NOMO-1 (cell line): ENCODE measurements at regions not wholly inside any gene's neighbourhood (a gene's known extent, or its start where the extent isn't known, plus 50 kb on each side); places are given as distances from the start of the nearest gene placed in this dataset.
"Not testable (repeated sequence)": the region's sequence is repeated elsewhere in the genome, so short reads cannot be mapped to it uniquely, and the experiment has no call there.

ENCODE experiments used
- DNase-seq, 2 experiments: peaks; one replicate each; lab custom pipeline; 2025; ENCODE audit not compliant: unreplicated experiment in 2 of 2; lab: John Stamatoyannopoulos, UW

GRCh38 chr18:1618364-1618763 is 713.7 kb downstream of the ADCYAP1 start:
- no peak for DNase-seq

GRCh38 chr18:1619507-1619906 is 714.8 kb downstream of the ADCYAP1 start:
- no peak for DNase-seq

- DNase-seq = no peak
These were observed 719.9 kb downstream of the ADCYAP1 start for GRCh38 chr18:1624612-1625011.

GRCh38 chr18:1627494-1627893 is 722.8 kb downstream of the ADCYAP1 start:
- no peak for DNase-seq

DNA sequence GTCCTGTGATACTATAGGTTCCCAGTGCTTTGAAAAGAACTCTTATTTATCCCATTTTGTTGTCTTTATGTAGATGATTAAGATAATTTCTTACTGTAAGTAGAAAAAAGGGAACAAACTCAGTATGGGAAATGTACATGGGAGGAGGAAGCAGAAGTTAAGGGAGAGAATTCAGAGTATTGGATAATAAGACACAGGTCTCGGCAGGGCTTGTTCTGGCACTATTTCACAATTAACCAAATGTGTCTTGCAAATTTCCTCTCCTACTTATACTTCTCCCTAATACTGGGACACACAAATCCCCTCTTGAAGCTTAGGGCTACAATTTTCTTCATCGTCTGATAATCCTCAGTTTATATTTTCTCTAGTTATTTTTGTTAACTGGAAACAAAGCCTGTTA is 744.0 kb downstream of the ADCYAP1 start:
- DNase-seq = peak in 1 of 2 experiments; percentile 32

DNA sequence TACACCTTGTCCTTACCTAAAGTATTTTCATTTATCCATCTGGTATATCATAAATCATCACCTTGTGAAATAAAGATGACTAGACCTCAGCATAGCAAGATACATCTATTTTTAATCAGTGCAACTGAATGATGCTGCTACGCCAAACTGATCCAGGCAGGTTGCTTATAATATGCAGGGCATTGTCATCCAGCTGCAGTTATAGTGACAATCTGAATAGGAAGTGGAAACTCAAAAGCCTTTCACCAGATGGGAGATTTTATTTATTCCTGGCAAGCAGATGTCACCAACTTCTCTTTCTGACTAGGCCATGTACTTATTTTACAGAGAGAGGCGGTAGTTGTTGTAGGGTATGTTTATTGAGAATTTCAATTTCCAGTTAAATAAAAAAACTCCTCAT is 747.3 kb downstream of the ADCYAP1 start:
- DNase-seq = no peak

DNA sequence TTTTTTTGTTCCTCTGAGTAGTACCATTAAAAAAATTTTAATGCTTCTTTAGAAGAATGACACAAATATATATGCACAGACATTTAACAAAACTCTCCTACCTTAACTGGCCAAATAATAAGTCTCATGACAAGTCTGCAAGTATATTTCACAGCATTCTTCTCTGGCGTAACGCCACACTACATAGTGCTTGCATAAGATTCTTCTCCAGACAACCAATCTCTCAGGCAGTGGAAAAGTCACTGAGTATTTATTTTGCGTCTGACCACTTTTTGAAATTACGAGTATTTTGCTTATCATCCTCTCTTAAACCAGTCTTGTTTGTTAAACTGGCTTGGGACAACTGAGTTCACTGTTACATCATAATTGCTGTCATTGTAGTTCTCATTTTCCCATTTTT is 749.2 kb downstream of the ADCYAP1 start:
- no peak for DNase-seq

- no peak for DNase-seq
These were observed 753.2 kb downstream of the ADCYAP1 start for GRCh38 chr18:1657876-1658275.

- DNase-seq = no peak
These were observed 754.4 kb downstream of the ADCYAP1 start for GRCh38 chr18:1658908-1659566.

DNA sequence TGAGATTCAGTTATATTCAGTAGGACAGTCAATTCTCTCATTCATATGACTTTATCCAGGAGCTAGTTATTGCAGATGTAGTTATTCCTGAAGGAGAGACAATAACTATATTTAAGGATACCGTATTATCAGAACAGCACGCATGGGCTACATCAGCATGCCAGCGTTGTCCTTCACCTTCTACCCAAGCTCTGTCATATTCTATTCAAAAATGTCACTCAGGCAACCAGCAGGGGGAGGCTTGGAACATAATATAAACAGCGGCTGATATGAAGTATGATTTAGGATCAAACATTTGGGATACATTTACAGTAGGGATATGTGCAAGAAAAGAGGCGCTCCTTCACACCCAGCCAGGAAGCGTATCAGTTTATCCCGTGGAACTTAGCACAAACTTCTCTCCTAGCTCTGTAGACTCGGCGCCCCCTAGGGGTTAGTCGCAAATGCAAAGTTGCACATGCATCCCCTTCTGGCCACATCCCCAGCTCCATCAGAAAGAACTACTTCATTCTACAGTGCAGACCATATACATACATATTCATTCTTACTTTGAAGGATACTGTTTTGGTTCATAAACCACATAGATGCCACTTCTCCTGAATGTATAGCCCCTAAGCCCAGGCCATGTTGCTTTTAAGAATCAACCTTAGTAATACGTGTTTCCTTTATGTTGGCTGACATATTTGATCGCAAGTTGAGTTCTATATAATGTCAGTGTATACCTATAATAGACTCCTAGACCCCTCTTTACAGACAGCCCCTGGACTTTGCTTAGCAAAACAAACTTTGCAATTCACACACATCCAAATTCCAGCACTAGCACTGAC is 759.4 kb downstream of the ADCYAP1 start:
- DNase-seq = peak in 1 of 2 experiments; percentile 2

GRCh38 chr18:1665079-1665478 is 760.4 kb downstream of the ADCYAP1 start:
- no peak for DNase-seq

- no peak for DNase-seq
These were observed 763.6 kb downstream of the ADCYAP1 start for GRCh38 chr18:1668279-1668678.

- not testable (repeated sequence) for DNase-seq
These were observed 767.0 kb downstream of the ADCYAP1 start for GRCh38 chr18:1671710-1672109.

GRCh38 chr18:1676387-1676786 is 771.7 kb downstream of the ADCYAP1 start:
- DNase-seq = no peak

- DNase-seq = no peak
These were observed 775.4 kb downstream of the ADCYAP1 start for GRCh38 chr18:1680108-1680507.

- no peak for DNase-seq
These were observed 787.2 kb downstream of the ADCYAP1 start for GRCh38 chr18:1691863-1692262.

GRCh38 chr18:1708006-1708405 is 803.3 kb downstream of the ADCYAP1 start:
- DNase-seq = no peak

DNA sequence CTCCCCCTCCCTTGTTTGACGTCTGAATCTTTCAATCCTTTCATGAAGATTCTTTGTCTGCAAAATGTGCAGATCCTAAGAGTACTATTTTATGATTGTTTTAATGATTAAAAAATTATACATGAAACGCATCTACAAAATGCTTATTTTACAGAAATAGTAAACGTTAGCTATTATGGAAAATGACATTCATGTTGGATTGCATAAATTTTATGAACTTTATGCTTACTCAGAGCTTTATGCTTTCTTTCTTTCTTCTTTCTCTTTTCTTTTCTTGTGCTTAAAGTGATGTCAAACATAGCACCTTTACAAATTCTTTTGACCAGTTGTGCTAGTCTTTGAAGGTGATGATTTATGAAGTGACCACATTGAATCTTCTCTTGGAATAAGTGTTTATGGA is 805.4 kb downstream of the ADCYAP1 start:
- DNase-seq = no peak

GRCh38 chr18:1732143-1732542 is 827.5 kb downstream of the ADCYAP1 start:
- DNase-seq = no peak

GRCh38 chr18:1746131-1746530 is 825.2 kb downstream of the METTL4 start:
- DNase-seq = no peak

GRCh38 chr18:1751249-1751648 is 820.1 kb downstream of the METTL4 start:
- DNase-seq = no peak

- no peak for DNase-seq
These were observed 810.4 kb downstream of the METTL4 start for GRCh38 chr18:1760901-1761300.
